ENCODE measurements at regions not wholly inside any gene's neighbourhood (a gene's known extent, or its start where the extent isn't known, plus 50 kb on each side); places are given as distances from the start of the nearest gene placed in this dataset.
"Not testable (repeated sequence)": the region's sequence is repeated elsewhere in the genome, so short reads cannot be mapped to it uniquely, and the experiment has no call there.

- DNase-seq (ENCODE audit: low spot score): no peak
Observed at GRCh38 chr6:159440911-159441703, 251.9 kb downstream of the SOD2 start.

DNA sequence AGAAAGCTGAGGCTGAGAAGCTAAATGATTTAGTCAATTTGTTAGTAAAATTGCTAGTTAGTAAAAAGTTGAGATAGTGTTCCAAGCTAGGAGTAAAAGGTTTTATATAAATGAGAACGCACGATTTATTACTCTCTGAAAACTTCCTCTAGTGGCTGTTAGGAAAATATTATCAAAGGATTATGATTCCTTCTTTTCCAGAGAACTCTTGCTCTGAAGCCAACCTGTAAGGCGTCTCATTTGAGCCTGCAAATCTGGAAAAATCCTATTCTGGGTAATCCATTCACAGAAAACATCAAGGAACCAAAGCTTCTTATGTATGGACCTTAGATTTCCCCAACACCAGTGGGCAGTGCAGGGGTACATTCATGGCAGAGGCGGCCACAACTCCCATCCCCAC is 252.7 kb downstream of the SOD2 start:
- no peak for DNase-seq (ENCODE audit: low spot score)

GRCh38 chr6:159439651-159440050 is 253.4 kb downstream of the SOD2 start:
- DNase-seq (ENCODE audit: low spot score): no peak

DNA sequence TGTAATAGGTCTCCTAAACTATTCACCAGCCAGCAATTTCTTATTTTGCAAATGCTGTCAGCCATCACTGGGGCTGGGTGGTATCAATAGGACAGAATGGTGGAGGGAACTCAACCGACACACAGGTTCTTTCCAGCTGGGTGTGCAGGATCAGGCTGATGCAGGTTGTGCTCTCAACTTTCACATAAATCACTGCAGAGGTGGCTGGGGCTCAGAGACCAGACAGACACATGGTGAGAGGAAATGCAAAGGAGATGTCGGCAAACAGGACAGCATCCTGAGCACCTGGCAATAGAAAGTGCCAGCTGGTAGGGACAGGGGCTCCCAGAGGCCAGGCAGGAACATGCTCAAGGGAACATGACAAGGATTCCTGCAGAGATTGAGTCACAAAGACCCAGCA is 254.9 kb downstream of the SOD2 start:
- DNase-seq (ENCODE audit: low spot score): no peak

- DNase-seq (ENCODE audit: low spot score): no peak
Observed at GRCh38 chr6:159436581-159436980, 256.5 kb downstream of the SOD2 start.

DNA sequence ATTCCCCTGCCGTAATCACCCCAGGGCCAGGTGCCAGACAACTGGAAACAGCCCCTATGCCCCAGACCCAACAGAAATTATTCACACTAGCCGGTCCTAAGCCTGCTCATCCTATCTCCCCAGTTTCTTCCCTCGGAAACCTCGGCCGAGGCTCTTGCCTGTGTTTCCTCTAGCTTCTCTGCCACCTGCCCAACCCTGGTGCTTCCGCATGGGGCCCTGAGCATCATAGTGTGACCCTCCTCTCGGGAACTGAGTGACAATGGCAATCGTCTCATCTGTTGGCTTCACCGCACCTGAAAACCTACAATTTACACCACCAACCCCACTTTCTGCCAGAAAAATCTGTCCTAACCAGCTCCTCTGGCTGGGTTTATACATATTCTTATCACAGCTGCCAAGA is 257.3 kb downstream of the SOD2 start:
- no peak for DNase-seq (ENCODE audit: low spot score)

DNA sequence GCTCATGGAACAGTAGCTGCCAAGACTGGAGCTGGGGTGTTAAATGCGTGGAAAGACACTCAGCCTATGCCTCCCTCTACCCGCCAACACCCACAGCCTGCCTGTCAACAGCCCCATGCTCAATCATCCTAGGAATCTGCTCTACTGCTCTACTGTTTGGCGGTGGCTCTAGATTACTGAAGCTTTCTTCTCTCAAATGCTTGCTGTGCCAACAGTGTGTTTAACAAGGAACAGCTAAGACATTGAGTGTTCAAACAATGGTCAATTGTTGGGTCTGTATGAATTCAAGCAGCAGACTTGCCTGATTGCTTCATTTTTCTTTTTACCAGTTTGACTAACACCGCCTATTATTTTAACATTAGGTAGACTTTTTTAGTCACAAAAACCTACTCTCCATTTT is 258.6 kb downstream of the SOD2 start:
- no peak for DNase-seq (ENCODE audit: low spot score)

GRCh38 chr6:159433550-159433949 is 259.5 kb downstream of the SOD2 start:
- no peak for DNase-seq (ENCODE audit: low spot score)

DNA sequence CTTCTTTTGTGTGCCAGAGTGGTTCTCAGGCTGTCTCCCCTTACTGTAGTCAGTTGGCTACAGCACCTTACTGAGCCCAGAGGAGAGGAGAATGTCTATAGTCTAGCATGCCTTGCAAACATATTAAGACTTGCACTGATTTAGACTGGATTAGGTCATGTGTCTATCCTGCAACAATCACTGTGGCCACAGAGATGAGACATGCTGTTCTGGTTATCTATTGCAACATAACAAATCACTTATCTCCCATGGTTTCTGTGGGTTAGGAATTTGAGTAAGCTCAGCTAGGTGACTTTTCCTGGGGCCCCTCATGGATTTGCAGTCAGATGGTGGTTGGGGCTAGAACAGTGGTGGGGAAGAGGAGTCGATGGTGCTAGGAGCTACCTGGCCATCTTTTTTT is 261.3 kb downstream of the SOD2 start:
- DNase-seq (ENCODE audit: low spot score): no peak

DNA sequence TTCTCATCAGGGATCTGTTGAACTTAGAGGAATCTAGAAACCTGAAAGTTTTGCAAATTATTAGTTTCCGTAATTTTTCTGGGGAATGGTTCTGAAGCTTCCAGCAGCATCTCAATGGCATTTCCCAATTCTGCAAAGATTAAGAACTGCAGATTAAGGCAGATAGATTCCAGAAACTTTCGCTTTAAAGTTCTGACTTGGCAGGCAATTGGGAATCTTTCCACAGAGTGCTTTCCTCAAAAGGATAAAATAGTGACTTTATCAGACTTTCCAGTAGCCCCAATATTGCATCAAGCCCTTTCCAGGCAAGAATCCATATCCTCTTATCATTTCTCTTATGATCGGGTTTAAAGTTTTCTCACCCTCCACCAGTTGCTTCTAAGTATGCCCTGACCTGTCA is 261.1 kb downstream of the FNDC1 start:
- DNase-seq (ENCODE audit: low spot score): no peak

- no peak for DNase-seq (ENCODE audit: low spot score)
Observed at GRCh38 chr6:159429433-159429832, 260.2 kb downstream of the FNDC1 start.

DNA sequence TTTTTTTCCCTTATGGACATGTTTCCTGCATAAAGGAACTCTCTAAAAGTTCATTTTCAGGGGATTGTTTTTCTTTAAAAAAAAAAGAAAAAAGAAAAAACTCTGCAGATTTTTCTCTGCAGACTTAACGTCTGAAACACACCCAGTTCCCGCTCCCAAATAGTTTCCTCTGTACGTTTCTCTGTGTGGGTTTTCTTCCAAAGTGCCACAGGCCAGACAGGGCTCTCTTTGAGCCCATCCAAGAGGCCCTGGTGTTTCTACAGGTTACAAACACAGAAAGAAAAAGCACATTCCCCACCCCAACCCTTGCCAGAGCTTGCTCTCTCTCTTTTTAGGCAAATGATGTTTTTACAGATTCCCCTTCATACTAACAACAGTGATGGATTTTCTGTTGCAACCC is 258.6 kb downstream of the FNDC1 start:
- no peak for DNase-seq (ENCODE audit: low spot score)

- no peak for DNase-seq (ENCODE audit: low spot score)
Observed at GRCh38 chr6:159427335-159427734, 258.1 kb downstream of the FNDC1 start.

DNA sequence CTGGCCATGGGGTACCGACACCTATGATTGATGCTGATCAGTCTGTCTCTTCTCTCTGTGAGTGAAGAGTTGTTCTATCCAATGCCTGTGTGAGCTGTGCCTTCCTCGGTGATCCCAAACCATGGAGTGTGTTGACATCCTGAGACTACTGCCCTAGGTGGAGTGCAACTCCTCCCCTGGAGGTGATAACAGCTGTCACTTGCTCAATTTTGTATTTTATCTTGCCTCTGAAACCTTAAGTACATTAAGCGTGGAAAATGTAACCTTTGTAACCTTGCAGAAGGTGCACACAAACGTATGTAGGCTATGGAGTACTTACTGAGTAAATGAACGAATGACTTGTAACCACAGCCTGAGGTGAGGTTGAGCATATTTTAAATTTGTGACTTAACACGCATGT is 256.2 kb downstream of the FNDC1 start:
- no peak for DNase-seq (ENCODE audit: low spot score)

GRCh38 chr6:159422041-159422984 is 253.1 kb downstream of the FNDC1 start:
- no peak for DNase-seq (ENCODE audit: low spot score)

DNA sequence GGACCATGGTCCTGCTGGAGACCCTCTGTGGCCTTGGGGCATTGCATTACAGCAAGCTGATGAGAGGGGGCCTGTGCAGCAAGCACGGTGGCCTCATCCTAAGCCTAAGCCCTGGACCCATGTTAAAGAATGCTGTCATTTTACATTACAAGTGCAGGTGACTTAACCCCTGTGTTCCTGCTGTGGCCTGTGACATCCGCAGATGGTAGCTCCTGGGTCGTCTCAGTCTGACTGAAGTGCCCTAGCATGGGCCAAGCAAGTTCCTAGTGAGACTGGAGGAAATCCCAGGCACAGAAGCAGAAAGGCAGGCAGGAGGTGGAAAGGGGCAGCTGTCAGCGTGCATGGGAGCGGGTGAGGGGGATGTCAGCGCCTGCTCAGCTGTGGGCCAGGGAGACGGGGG is 252.4 kb downstream of the FNDC1 start:
- DNase-seq (ENCODE audit: low spot score): no peak

GRCh38 chr6:159418997-159419396 is 249.8 kb downstream of the FNDC1 start:
- no peak for DNase-seq (ENCODE audit: low spot score)

DNA sequence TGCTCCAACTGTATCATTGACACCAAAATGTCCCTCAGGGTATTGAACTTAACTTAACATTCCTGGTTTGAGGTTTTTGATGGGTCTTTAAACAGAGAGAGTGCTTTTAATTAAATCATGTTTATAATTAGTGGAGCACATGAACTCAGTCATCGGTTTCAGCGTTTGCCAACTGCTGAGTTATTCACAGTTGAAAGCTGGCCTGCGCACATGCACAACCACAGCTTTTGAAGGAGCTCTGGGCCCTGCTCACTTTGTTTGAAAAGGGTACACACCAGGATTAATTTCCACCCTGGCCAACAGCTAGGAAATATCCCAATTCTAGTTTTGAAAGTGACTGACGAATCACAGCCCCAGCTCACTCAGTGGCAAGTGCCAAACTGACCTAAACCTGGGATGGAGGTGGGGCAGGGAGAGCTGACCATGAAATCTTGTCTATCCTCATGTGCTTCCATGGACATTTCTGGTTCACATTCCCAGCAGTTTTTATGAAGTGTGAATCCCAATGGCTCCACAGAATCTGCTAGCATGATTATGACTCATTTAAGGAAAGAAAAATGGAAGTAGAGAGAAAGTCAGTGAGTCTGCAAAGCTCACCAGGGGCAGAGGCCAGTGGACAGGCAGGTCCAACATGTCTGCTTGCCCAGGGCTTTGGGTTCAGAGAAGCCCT is 247.8 kb downstream of the FNDC1 start:
- no peak for DNase-seq (ENCODE audit: low spot score)

GRCh38 chr6:159415540-159415939 is 246.3 kb downstream of the FNDC1 start:
- no peak for DNase-seq (ENCODE audit: low spot score)

GRCh38 chr6:159414711-159415110 is 245.5 kb downstream of the FNDC1 start:
- no peak for DNase-seq (ENCODE audit: low spot score)

DNA sequence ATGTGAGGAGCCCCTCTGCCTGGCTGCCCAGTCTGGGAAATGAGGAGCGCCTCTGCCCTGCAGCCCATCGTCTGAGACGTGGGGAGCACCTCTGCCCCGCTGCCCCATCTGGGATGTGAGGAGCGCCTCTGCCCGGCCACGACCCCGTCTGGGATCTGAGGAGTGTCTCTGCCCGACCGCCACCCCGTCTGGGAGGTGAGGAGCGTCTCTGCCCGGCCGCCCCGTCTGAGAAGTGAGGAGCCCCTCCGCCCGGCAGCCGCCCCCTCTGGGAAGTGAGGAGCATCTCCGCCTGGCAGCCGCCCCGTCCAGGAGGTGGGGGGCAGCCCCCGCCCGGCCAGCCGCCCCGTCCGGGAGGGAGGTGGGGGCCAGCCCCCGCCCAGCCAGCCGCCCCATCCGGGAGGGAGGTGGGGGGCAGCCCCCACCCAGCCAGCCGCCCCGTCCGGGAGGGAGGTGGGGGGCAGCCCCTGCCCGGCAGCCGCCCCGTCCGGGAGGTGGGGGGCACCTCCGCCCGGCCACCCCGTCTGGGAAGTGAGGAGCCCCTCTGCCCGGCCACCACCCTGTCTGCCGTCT is 238.1 kb downstream of the FNDC1 start:
- DNase-seq (ENCODE audit: low spot score): not testable (repeated sequence)

- no peak for DNase-seq (ENCODE audit: low spot score)
Observed at GRCh38 chr6:159404296-159404695, 235.1 kb downstream of the FNDC1 start.

All from NAMALWA (cell line).